H1 (cell line): ENCODE measurements at regions not wholly inside any gene's neighbourhood (a gene's known extent, or its start where the extent isn't known, plus 50 kb on each side); places are given as distances from the start of the nearest gene placed in this dataset.
"Not testable (repeated sequence)": the region's sequence is repeated elsewhere in the genome, so short reads cannot be mapped to it uniquely, and the experiment has no call there.

ENCODE experiments used
- CTCF ChIA-PET: fragments of 300-600 bp; sonication (Branson Sonifier 250); formaldehyde crosslinking; loops from one replicate; lab custom pipeline; 2021; ENCODE audit not compliant: partially characterized antibody; lab: Charles Lee
- POLR2A ChIA-PET: fragments of 300-600 bp; sonication (Branson Sonifier 250); formaldehyde crosslinking; loops from one replicate; lab custom pipeline; 2021; ENCODE audit warnings: inconsistent platforms; ENCODE audit not compliant: partially characterized antibody; lab: Charles Lee
- DNase-seq, 2 experiments: peaks; one replicate each; pipeline versions ENCODE4 v3.0.0 to v3.0.0-alpha.2; 2010 to 2022; ENCODE audit warnings: low spot score in 2 of 2, low read depth in 1 of 2, mixed read lengths in 1 of 2
- FAIRE-seq: peaks from 2 replicates; lab custom pipeline; 2011; peaks lifted over from hg19 to GRCh38; lab: Jason Lieb, UNC
- H2AFZ ChIP-seq: 2 replicates; pipeline ENCODE4 v1.8.1; 2012; ENCODE audit warnings: low read length, inconsistent platforms
- H2AK5ac ChIP-seq: 2 replicates; pipeline ENCODE4 v1.6.1; 2013; ENCODE audit warnings: low read depth, low read length
- H2BK120ac ChIP-seq: replicated peaks from 2 replicates; pipeline ENCODE3; 2013; ENCODE audit warnings: low read depth, low read length, inconsistent platforms
- H2BK12ac ChIP-seq: 2 replicates; pipeline ENCODE4 v1.6.1; 2013; ENCODE audit warnings: low read depth, low read length
- H2BK15ac ChIP-seq: 2 replicates; pipeline ENCODE4 v1.6.1; 2013; ENCODE audit warnings: low read length
- H2BK20ac ChIP-seq: 2 replicates; pipeline ENCODE4 v1.6.1; 2013; ENCODE audit warnings: low read length
- H2BK5ac ChIP-seq: 2 replicates; pipeline ENCODE4 v1.6.1; 2013; ENCODE audit warnings: low read depth, low read length
- H3K14ac ChIP-seq: 2 replicates; pipeline ENCODE4 v1.6.1; 2013; ENCODE audit warnings: inconsistent platforms; ENCODE audit not compliant: insufficient read length
- H3K18ac ChIP-seq: 2 replicates; pipeline ENCODE4 v1.6.1; 2013; ENCODE audit warnings: low read length; ENCODE audit errors: extremely low read depth
- H3K23ac ChIP-seq: 2 replicates; pipeline ENCODE4 v1.6.1; 2013; ENCODE audit warnings: inconsistent platforms; ENCODE audit not compliant: insufficient read length
- H3K23me2 ChIP-seq: 2 replicates; pipeline ENCODE4 v1.6.1; 2013; ENCODE audit warnings: low read depth, low read length
- H3K27ac ChIP-seq: 2 replicates; pipeline ENCODE4 v1.6.1; 2011; ENCODE audit warnings: low read depth, low read length, inconsistent platforms
- H3K27me3 ChIP-seq, 4 experiments: replicated peaks in 1 of 4; 1 replicate in 1 of 4; 2 replicates in 3 of 4; pipeline versions ENCODE4 v1.6.1 to v1.8.1; 2011 to 2013; ENCODE audit warnings: low read length in 3 of 4, mild to moderate bottlenecking in 3 of 4, inconsistent platforms in 2 of 4, mixed read lengths in 2 of 4, moderate library complexity in 1 of 4; ENCODE audit not compliant: control insufficient read depth in 3 of 4, insufficient read depth in 3 of 4; ENCODE audit errors: extremely low read depth in 1 of 4
- H3K36me3 ChIP-seq, 4 experiments: 2 replicates each; pipeline versions ENCODE4 v1.6.1 to v1.8.1; 2011 to 2013; ENCODE audit warnings: mild to moderate bottlenecking in 4 of 4, low read length in 3 of 4, moderate library complexity in 2 of 4, control low read depth in 1 of 4, inconsistent platforms in 1 of 4; ENCODE audit not compliant: insufficient read depth in 4 of 4, control insufficient read depth in 2 of 4
- H3K4ac ChIP-seq: replicated peaks from 2 replicates; pipeline ENCODE3; 2013; ENCODE audit warnings: low read length, low read depth, mixed read lengths, inconsistent platforms; ENCODE audit not compliant: insufficient read length
- H3K4me1 ChIP-seq, 4 experiments: replicated peaks in 1 of 4; 1 replicate in 1 of 4; 2 replicates in 3 of 4; pipeline versions ENCODE4 v1.6.1 to v1.8.1; 2011 to 2013; ENCODE audit warnings: low read length in 3 of 4, inconsistent platforms in 2 of 4, mixed read lengths in 1 of 4; ENCODE audit not compliant: insufficient read depth in 4 of 4, control insufficient read depth in 3 of 4
- H3K4me2 ChIP-seq, 2 experiments: 2 replicates each; pipeline versions ENCODE4 v1.6.1 to v1.8.1; 2011 to 2013; ENCODE audit warnings: low read depth in 2 of 2, low read length in 2 of 2, control low read depth in 1 of 2, inconsistent platforms in 1 of 2, mild to moderate bottlenecking in 1 of 2; ENCODE audit not compliant: insufficient read depth in 1 of 2
- H3K4me3 ChIP-seq, 4 experiments: fragments of 200-600, 300-600 bp in 1 of 4; sonication (generic), shearing (Covaris generic), sonication (Bioruptor Twin) in 1 of 4; 2 replicates each; pipeline versions ENCODE4 v1.5.1 to v1.8.1; 2011 to 2016; ENCODE audit warnings: low read length in 4 of 4, low read depth in 3 of 4, control low read depth in 2 of 4, inconsistent platforms in 2 of 4, mild to moderate bottlenecking in 2 of 4, mixed read lengths in 1 of 4, moderate library complexity in 1 of 4; ENCODE audit not compliant: insufficient read depth in 2 of 4; ENCODE audit errors: extremely low read depth in 1 of 4
- H3K56ac ChIP-seq: replicated peaks from 2 replicates; pipeline ENCODE3; 2013; ENCODE audit warnings: low read depth, mild to moderate bottlenecking, mixed read lengths, low read length, inconsistent platforms; ENCODE audit not compliant: insufficient read length
- H3K79me1 ChIP-seq: 2 replicates; pipeline ENCODE4 v1.6.1; 2013; ENCODE audit warnings: low read depth, low read length, control low read depth
- H3K79me2 ChIP-seq, 2 experiments: 2 replicates each; pipeline versions ENCODE4 v1.6.1 to v1.8.1; 2012 to 2013; ENCODE audit warnings: low read length in 2 of 2, mild to moderate bottlenecking in 2 of 2, inconsistent platforms in 1 of 2; ENCODE audit not compliant: insufficient read depth in 2 of 2, control insufficient read depth in 1 of 2
- H3K9ac ChIP-seq, 4 experiments: replicated peaks in 1 of 4; 1 replicate in 1 of 4; 2 replicates in 3 of 4; pipeline versions ENCODE4 v1.6.1 to v1.8.1; 2011 to 2013; ENCODE audit warnings: low read depth in 3 of 4, low read length in 3 of 4, control low read depth in 2 of 4, mild to moderate bottlenecking in 2 of 4, moderate library complexity in 2 of 4, inconsistent platforms in 1 of 4; ENCODE audit errors: extremely low read depth in 1 of 4
- H3K9me3 ChIP-seq, 2 experiments: 2 replicates each; pipeline versions ENCODE4 v1.6.1 to v1.8.1; 2012 to 2013; ENCODE audit warnings: mild to moderate bottlenecking in 2 of 2, moderate library complexity in 2 of 2, control low read depth in 1 of 2, inconsistent platforms in 1 of 2, low read depth in 1 of 2, low read length in 1 of 2, mixed read lengths in 1 of 2; ENCODE audit not compliant: insufficient read depth in 2 of 2
- H4K20me1 ChIP-seq, 2 experiments: replicated peaks in 1 of 2; 2 replicates each; pipeline versions ENCODE3 to v1.8.1; 2011 to 2013; ENCODE audit warnings: inconsistent platforms in 2 of 2, low read length in 2 of 2, mild to moderate bottlenecking in 1 of 2; ENCODE audit not compliant: insufficient read depth in 2 of 2, control insufficient read depth in 1 of 2
- H4K5ac ChIP-seq: 2 replicates; pipeline ENCODE4 v1.6.1; 2013; ENCODE audit warnings: low read length, low read depth, mixed read lengths, inconsistent platforms; ENCODE audit not compliant: insufficient read length
- H4K8ac ChIP-seq: 2 replicates; pipeline ENCODE4 v1.8.0; 2013; ENCODE audit warnings: mild to moderate bottlenecking, moderate library complexity, low read length, inconsistent platforms; ENCODE audit not compliant: insufficient read depth; ENCODE audit errors: extremely low read depth
- H4K91ac ChIP-seq: replicated peaks from 2 replicates; pipeline ENCODE3; 2013; ENCODE audit warnings: low read length, mixed read lengths, inconsistent platforms; ENCODE audit not compliant: insufficient read length
- CREB1 ChIP-seq: IDR thresholded peaks from 2 replicates; pipeline ENCODE4 v1.6.1; 2012; ENCODE audit warnings: inconsistent platforms
- KDM4A ChIP-seq: IDR thresholded peaks from one replicate; pipeline ENCODE4 v1.7.1; 2012; ENCODE audit warnings: low read depth, mild to moderate bottlenecking, moderate library complexity, low read length, inconsistent platforms; ENCODE audit not compliant: severe bottlenecking
- MAFK ChIP-seq: IDR thresholded peaks from 2 replicates; pipeline ENCODE4 v1.6.1; 2012; ENCODE audit warnings: low read depth, mild to moderate bottlenecking, improper control_type of control experiment, low read length
- PHF8 ChIP-seq: fragments of 200-600 bp; sonication (generic); conservative IDR thresholded peaks from 2 replicates; pipeline ENCODE4 v1.7.1; 2012; ENCODE audit warnings: low read depth, mild to moderate bottlenecking, inconsistent platforms, low read length, moderate library complexity
- POLR2A ChIP-seq, 2 experiments: IDR thresholded peaks; 1 replicate in 1 of 2; 2 replicates in 1 of 2; pipeline ENCODE4 v1.6.1; 2011; ENCODE audit warnings: low read depth in 2 of 2, low read length in 2 of 2, mild to moderate bottlenecking in 2 of 2; ENCODE audit errors: control extremely low read depth in 1 of 2
- POLR2AphosphoS5 ChIP-seq: IDR thresholded peaks from 2 replicates; pipeline ENCODE4 v1.6.1; 2011; ENCODE audit warnings: low read depth, low read length
- SP1 ChIP-seq: IDR thresholded peaks from 2 replicates; pipeline ENCODE4 v1.6.1; 2011; ENCODE audit warnings: low read depth, low read length
- SRF ChIP-seq: IDR thresholded peaks from 2 replicates; pipeline ENCODE4 v1.6.1; 2011; ENCODE audit warnings: mild to moderate bottlenecking, low read depth, low read length, moderate library complexity
- TAF1 ChIP-seq: IDR thresholded peaks from 2 replicates; pipeline ENCODE4 v1.6.1; 2011; ENCODE audit warnings: mild to moderate bottlenecking, low read depth, low read length
- TBP ChIP-seq: IDR thresholded peaks from 2 replicates; pipeline ENCODE4 v1.6.1; 2011; ENCODE audit warnings: low read depth, low read length, improper control_type of control experiment
- WGBS, 2 experiments: shearing (Covaris generic) in 1 of 2; methylation state at CpG; one replicate each; pipeline versions ENCODE4 v1.1.6 to v1.1.7; 2013 to 2015; ENCODE audit warnings: low lambda C conversion rate in 2 of 2, mixed read lengths in 2 of 2, inconsistent platforms in 1 of 2, low coverage in 1 of 2, missing lambda C conversion rate in 1 of 2; ENCODE audit not compliant: insufficient replicate concordance in 2 of 2, insufficient coverage in 1 of 2, insufficient read length in 1 of 2; ENCODE audit errors: extremely low coverage in 1 of 2, missing lambda C conversion rate in 1 of 2; 5-methylcytosine and 5-hydroxymethylcytosine counted together
- TF ChIP-seq, protein P1 (sequence below): IDR thresholded peaks from 2 replicates; pipeline ENCODE4 v1.6.1; 2011; ENCODE audit warnings: low read depth, mild to moderate bottlenecking, low read length; ENCODE audit not compliant: insufficient read depth
- TF ChIP-seq, protein P2 (sequence below): IDR thresholded peaks from 2 replicates; pipeline ENCODE4 v1.6.1; 2012; ENCODE audit warnings: inconsistent platforms

GRCh38 chr1:223992456-223993246 is 121.3 kb upstream of the FBXO28 start:
- H2BK20ac ChIP-seq, H3K18ac ChIP-seq, H3K27me3 ChIP-seq, H2AK5ac ChIP-seq, H3K56ac ChIP-seq, H3K23me2 ChIP-seq, FAIRE-seq, H3K14ac ChIP-seq, H2BK12ac ChIP-seq, H3K4ac ChIP-seq, H4K91ac ChIP-seq, H4K5ac ChIP-seq, H3K9me3 ChIP-seq, H2BK5ac ChIP-seq, H2BK120ac ChIP-seq, H3K36me3 ChIP-seq, H3K79me2 ChIP-seq, H2BK15ac ChIP-seq, H3K4me1 ChIP-seq, H3K23ac ChIP-seq, H3K79me1 ChIP-seq, H2AFZ ChIP-seq, H4K20me1 ChIP-seq: not testable (repeated sequence)
- H3K9ac ChIP-seq, result peak overlapping the region in 3 of 4 experiments; percentile 54 to 76 (median 67); a peak in 6 of 7 replicates
- CTCF ChIA-PET, result interaction anchor here (2.2 kb wide), 1 partner anchor 59 kb away, joined by 6 read pairs; no protein-coding TSS in a partner anchor
- DNase-seq, result peak; percentile 95 to 100
- H4K8ac ChIP-seq, result 0 out of 2 replicates have a peak overlapping the region, but pooled peaks have one; percentile 19
- H3K4me3 ChIP-seq, result peak overlapping the region; percentile 46 to 66 (median 54)
- POLR2A ChIA-PET, result interaction anchor here (1.3 kb wide), 1 partner anchor 337 kb away, joined by 3 read pairs; the partner anchor contains the start of gene NVL
- peak; percentile 59 to 70 for TF ChIP-seq POLR2A (IDR thresholded peaks at IDR 0.05; ENCODE audit: control extremely low read depth in 1 of 2, low read depth in 2 of 2, low read length in 2 of 2)
- TF ChIP-seq MAFK, result peak; percentile 27; the same call in 1 of the 2 replicates
- TF ChIP-seq TAF1, result peak; percentile 52; the same call in 1 of the 2 replicates
- TF ChIP-seq, protein P1, sequence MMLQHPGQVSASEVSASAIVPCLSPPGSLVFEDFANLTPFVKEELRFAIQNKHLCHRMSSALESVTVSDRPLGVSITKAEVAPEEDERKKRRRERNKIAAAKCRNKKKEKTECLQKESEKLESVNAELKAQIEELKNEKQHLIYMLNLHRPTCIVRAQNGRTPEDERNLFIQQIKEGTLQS, result peak; percentile 73
- TF ChIP-seq TBP, result peak; percentile 66
- peak; percentile 65; the same call in 1 of the 2 replicates for TF ChIP-seq POLR2AphosphoS5
- peak; percentile 85 for TF ChIP-seq SP1
- peak; percentile 24 for TF ChIP-seq PHF8
- peak; percentile 61 for TF ChIP-seq KDM4A
- peak; percentile 95 for TF ChIP-seq CREB1
- TF ChIP-seq, protein P2, sequence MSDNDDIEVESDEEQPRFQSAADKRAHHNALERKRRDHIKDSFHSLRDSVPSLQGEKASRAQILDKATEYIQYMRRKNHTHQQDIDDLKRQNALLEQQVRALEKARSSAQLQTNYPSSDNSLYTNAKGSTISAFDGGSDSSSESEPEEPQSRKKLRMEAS, result 0 out of 2 replicates have a peak, but pooled peaks have one; percentile 10
- TF ChIP-seq SRF, result peak; percentile 76
- 0% methylated on average over 47 of the region's 70 CpGs; no CpG with 5 or more reads in 1 of the 2 experiments for WGBS, 2 experiments
- peak overlapping the region in 1 of 2 experiments; percentile 61; a peak in 1 of 4 replicates for H3K4me2 ChIP-seq
- H3K27ac ChIP-seq, result peak overlapping the region; percentile 79; the same call in 1 of the 2 replicates
